SJSA1 (cell line): ENCODE measurements at regions not wholly inside any gene's neighbourhood (a gene's known extent, or its start where the extent isn't known, plus 50 kb on each side); places are given as distances from the start of the nearest gene placed in this dataset.
"Not testable (repeated sequence)": the region's sequence is repeated elsewhere in the genome, so short reads cannot be mapped to it uniquely, and the experiment has no call there.

Experiments
- DNase-seq, 2 experiments: peaks; one replicate each; pipeline ENCODE4 v3.0.0-alpha.2; 2015 to 2020; ENCODE audit warnings: low spot score in 2 of 2, low read depth in 1 of 2
- H3K27ac ChIP-seq: fragments of 250-450 bp; sonication (Bioruptor Pico); 2 replicates; pipeline ENCODE4 v1.5.1; 2020; ENCODE audit warnings: mild to moderate bottlenecking, moderate library complexity
- H3K27me3 ChIP-seq: fragments of 250-450 bp; sonication (Bioruptor Pico); replicated peaks from 2 replicates; pipeline ENCODE4 v1.5.1; 2020; ENCODE audit warnings: mild to moderate bottlenecking, moderate library complexity
- H3K36me3 ChIP-seq: fragments of 250-450 bp; sonication (Bioruptor Pico); 2 replicates; pipeline ENCODE4 v1.5.1; 2020; ENCODE audit warnings: mild to moderate bottlenecking
- H3K4me1 ChIP-seq: fragments of 250-450 bp; sonication (Bioruptor Pico); replicated peaks from 2 replicates; pipeline ENCODE4 v1.6.1; 2021; ENCODE audit warnings: mild to moderate bottlenecking
- H3K4me3 ChIP-seq: fragments of 250-450 bp; sonication (Bioruptor Pico); 2 replicates; pipeline ENCODE4 v1.5.1; 2020; ENCODE audit warnings: mild to moderate bottlenecking
- H3K9me3 ChIP-seq: fragments of 250-450 bp; sonication (Bioruptor Pico); replicated peaks from 2 replicates; pipeline ENCODE4 v1.5.1; 2020; ENCODE audit warnings: mild to moderate bottlenecking

DNA sequence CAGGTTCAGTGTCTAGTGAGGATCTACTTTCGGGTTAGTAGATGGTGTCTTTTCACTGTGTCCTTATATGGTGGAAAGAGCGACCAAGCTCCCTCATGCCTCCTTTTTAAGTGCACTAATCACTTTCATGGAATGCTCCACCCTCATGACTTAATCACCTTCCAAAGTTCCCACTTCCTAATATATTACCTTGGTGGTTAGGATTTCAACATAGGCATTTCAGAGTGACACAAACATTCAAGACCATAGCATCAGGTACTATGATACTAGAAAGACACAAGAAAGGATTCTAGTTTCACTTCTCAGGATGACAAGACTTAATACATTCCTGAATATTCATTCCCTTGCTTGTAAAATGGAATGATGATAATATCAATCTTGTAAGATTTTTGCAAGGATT lies 119.1 kb upstream of the FAM3C start:
- Histone ChIP-seq H3K4me3 (no peak overlapping the region), H3K27me3 (no peaks in the 10 kb centered on the region), H3K9me3 (peaks cover 12% of the 10 kb centered on the region), H3K36me3 (no peaks in the 10 kb centered on the region), H3K27ac (no peak overlapping the region), H3K4me1 (no peaks in the 10 kb centered on the region)
- no peak for DNase-seq

DNA sequence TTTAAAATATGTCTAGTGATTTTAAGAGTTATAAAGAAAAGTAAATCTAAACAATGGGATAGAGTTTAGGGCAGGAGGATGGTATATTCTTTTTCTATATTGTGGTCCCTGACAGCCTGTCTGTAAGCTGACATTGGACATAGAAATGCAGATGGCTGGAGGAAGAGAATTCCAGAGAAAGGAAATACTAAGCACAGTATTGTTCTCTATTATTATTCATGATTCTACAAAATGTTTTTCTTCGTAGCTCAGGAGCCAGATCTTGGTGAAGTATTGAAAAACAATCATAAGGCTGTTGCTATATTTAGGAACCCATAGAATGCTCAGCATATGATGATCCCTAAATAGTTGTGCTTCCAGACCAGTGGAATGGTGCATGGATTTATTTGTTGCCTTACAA lies 117.0 kb upstream of the FAM3C start:
- Histone ChIP-seq H3K4me3 (no peak overlapping the region), H3K9me3 (peaks cover 14% of the 10 kb centered on the region), H3K27ac (no peak overlapping the region), H3K36me3 (no peaks in the 10 kb centered on the region), H3K27me3 (no peaks in the 10 kb centered on the region), H3K4me1 (no peaks in the 10 kb centered on the region)
- DNase-seq = no peak

DNA sequence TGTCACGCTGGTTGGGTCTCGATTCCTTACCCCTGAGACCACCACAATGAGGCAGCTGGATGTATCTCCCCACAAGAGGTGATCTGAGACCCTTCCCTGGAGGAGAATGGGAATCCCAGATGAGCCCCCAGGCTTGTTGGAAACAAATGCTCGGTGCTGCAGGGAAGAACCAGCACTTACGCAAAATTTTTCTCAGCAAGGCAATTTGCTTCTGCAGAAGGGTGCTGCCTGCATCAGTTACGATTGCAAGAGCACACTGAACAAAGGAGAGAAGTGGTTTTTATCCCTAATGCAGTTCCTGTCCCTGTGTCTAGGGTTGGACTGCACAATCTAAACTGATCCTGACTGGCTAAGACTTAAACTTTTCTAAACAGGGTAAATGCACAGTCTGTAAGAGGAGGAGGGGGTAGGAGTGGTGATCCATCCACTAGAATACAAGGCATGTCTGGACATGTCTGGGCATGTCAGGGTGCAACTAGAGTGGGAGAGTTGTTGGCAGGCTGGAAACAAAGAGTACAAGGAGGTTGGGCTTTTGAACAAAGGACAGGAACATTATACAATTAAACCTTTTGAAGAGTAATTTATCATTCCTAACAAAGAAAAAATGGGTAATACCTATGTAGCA lies 114.9 kb upstream of the FAM3C start:
- Histone ChIP-seq H3K36me3 (no peaks in the 10 kb centered on the region), H3K4me1 (no peaks in the 10 kb centered on the region), H3K27me3 (no peaks in the 10 kb centered on the region), H3K9me3 (peaks cover 21% of the 10 kb centered on the region), H3K4me3 (no peak overlapping the region), H3K27ac (no peak overlapping the region)
- DNase-seq = no peak

DNA sequence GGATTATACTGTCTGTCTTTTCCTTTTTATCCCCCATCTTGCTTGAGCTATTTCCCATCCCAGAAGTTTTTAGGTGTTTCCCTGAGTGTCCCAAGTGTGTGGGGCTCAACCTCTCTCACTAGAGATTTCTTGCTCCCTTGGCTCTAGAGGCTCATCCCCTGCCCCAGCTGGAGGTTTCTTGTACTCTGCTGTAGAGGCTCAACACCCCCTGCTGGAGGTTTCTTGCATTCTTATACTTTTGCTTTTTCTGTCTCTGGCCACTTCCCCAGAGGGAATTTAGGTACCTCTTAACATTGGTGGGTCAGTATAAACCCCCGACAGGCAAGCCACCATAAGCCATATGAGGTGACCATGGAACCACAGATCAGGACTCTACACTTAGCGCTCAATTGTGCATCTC lies 114.2 kb upstream of the FAM3C start:
- Histone ChIP-seq H3K27me3 (no peaks in the 10 kb centered on the region), H3K27ac (no peak overlapping the region), H3K9me3 (peaks cover 28% of the 10 kb centered on the region), H3K4me1 (peaks cover 1% of the 10 kb centered on the region), H3K36me3 (no peaks in the 10 kb centered on the region), H3K4me3 (no peak overlapping the region)
- no peak for DNase-seq

DNA sequence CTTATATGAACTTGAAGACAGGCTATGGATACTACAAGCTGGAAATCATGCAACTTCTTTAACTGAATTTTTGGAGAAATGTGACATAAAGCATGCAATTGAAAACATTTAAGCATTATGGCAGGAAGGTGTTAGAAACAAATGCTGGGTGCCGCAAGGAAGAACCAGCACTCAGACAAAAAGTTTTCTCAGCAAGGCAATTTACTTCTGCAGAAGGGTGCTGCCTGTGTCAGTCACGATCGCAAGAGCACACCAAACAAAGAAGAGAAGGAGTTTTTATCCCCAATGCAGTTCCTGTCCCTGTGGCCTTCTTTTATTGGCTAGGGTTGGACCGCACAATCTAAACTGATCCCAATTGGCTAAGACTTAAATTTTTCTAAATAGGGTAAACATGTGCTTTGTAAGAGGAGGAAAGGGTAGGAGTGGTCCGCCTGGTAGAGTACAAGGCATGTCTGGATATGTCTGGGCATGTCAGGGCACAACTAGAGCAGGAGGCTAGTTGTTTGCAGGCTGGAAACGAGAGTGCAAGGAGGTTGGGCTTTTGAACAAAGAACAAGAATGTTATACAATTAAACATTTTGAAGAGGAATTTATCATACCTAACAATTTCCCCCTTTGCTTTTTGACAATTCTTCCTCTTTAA lies 109.6 kb upstream of the FAM3C start:
- H3K27ac ChIP-seq = peak overlapping the region; percentile 92

DNA sequence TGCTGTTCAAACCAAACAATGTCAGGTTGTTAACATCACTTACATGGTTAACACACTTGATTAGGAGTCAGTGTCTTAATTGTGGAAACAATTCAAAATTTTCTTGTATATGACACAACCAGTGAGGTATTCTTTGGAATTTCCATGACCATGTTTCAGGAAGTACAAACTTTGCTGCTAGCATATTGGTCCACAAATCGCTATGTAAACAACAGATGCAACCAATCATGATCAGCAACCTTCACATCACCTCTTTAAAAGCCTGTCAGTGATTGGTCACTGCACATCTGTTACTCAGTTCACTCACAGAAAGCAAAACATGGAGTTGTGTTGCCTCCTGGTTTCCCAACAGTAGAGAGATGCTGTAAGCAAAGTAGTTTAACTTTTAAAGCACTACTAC lies 108.9 kb upstream of the FAM3C start:
- peaks cover 17% of the 10 kb centered on the region for H3K4me1 ChIP-seq
- no peak overlapping the region for H3K4me3 ChIP-seq
- H3K36me3 ChIP-seq = no peaks in the 10 kb centered on the region
- H3K27ac ChIP-seq = peak overlapping the region; percentile 92
- H3K9me3 ChIP-seq = peaks cover 17% of the 10 kb centered on the region
- H3K27me3 ChIP-seq = no peaks in the 10 kb centered on the region
- no peak for DNase-seq

More for the DNA sequence above, 109.6 kb upstream of the FAM3C start:
- H3K9me3 ChIP-seq = peaks cover 23% of the 10 kb centered on the region
- H3K36me3 ChIP-seq = no peaks in the 10 kb centered on the region
- peaks cover 17% of the 10 kb centered on the region for H3K4me1 ChIP-seq
- DNase-seq = no peak
- H3K27me3 ChIP-seq = no peaks in the 10 kb centered on the region
- no peak overlapping the region for H3K4me3 ChIP-seq

DNA sequence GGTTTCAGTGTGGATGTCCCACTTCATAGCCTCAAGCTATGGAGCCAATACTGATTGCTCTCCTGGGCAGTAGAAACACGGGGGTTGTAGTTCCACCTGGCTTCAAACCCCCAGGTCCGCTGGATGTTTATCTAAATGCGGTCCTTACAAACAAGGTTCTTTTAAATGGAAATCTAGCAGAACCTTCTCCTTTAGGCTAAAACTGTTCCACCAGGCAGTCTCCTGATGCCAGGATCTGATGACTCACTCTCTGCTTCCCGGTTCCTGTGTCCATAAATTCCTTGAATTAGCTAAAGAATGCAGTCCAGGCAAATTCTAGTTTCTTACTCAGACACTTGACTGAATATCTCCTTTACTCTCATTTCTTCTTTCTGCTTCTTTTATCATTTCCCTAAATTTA lies 108.4 kb upstream of the FAM3C start:
- DNase-seq = peak in 1 of 2 experiments; percentile 72
- H3K4me3 ChIP-seq = no peak overlapping the region

DNA sequence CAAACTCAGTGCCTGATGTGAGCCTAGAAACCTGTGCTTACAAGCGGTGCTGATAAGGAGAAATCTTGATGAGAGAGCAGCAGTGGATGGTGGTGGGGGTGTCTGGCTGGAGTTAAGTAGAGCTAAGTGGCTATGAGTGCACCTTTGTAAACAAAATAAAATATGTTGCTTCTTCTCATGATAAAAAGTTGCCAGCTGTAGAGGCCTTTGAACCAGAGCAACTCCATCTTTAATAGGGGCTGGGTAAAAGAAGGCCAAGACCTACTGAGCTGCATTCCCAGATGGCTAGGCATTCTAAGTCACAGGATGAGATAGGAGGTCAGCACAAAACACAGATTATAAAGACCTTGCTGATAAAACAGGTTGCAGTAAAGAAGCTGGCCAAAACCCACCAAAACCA lies 107.6 kb upstream of the FAM3C start:
- DNase-seq = no peak
- Histone ChIP-seq H3K9me3 (peaks cover 16% of the 10 kb centered on the region), H3K27me3 (no peaks in the 10 kb centered on the region), H3K4me1 (peaks cover 17% of the 10 kb centered on the region), H3K36me3 (no peaks in the 10 kb centered on the region), H3K4me3 (no peak overlapping the region), H3K27ac (peak overlapping the region; percentile 92)

More for the DNA sequence above, 108.4 kb upstream of the FAM3C start:
- Histone ChIP-seq H3K27me3 (no peaks in the 10 kb centered on the region), H3K36me3 (no peaks in the 10 kb centered on the region), H3K9me3 (peaks cover 16% of the 10 kb centered on the region), H3K27ac (peak overlapping the region; percentile 92), H3K4me1 (peaks cover 17% of the 10 kb centered on the region)

DNA sequence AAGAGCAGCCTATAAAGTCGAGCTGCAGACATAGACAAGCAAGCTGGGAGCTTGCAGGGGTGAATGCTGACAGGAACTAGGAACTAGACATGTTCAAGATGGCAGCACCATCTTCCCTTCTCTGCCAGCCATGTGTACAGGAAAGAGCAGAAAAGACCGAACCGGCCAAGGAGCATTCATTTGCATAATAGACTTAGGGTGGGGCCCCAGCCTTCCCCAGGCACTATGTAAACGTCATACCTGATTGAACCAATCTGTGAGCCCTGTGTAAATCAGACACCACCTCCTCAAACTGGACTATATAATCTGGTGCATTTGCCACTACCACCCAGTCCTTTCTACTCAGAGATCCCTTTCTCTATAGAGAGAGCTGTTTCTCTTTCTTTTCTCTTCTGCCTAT lies 106.9 kb upstream of the FAM3C start:
- Histone ChIP-seq H3K4me3 (no peak overlapping the region), H3K9me3 (peaks cover 16% of the 10 kb centered on the region), H3K27me3 (no peaks in the 10 kb centered on the region), H3K36me3 (no peaks in the 10 kb centered on the region), H3K4me1 (peaks cover 17% of the 10 kb centered on the region), H3K27ac (no peak overlapping the region)
- DNase-seq = no peak

DNA sequence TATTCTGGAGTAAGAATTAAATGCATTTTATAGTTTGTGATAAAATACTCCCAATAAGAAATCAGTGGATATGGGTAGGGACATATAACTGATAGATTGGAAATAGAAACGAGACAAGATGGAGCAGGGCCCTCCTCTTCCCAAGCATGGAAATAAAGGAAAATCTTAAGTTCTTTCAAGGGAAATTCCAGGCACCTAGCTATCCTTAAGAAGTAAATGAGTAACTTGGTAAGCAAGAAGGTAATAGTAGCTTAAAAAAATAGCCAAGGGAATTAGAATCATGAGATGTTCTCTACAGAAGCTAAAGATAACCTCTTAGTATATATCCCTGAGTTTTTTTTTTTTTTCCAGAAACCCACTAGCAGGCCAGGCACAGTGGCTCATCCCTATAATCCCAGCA lies 105.5 kb upstream of the FAM3C start:
- peaks cover 17% of the 10 kb centered on the region for H3K4me1 ChIP-seq
- H3K36me3 ChIP-seq = no peaks in the 10 kb centered on the region
- no peak overlapping the region for H3K4me3 ChIP-seq
- DNase-seq = no peak
- H3K27ac ChIP-seq = no peak overlapping the region
- no peaks in the 10 kb centered on the region for H3K27me3 ChIP-seq
- H3K9me3 ChIP-seq = peaks cover 11% of the 10 kb centered on the region

DNA sequence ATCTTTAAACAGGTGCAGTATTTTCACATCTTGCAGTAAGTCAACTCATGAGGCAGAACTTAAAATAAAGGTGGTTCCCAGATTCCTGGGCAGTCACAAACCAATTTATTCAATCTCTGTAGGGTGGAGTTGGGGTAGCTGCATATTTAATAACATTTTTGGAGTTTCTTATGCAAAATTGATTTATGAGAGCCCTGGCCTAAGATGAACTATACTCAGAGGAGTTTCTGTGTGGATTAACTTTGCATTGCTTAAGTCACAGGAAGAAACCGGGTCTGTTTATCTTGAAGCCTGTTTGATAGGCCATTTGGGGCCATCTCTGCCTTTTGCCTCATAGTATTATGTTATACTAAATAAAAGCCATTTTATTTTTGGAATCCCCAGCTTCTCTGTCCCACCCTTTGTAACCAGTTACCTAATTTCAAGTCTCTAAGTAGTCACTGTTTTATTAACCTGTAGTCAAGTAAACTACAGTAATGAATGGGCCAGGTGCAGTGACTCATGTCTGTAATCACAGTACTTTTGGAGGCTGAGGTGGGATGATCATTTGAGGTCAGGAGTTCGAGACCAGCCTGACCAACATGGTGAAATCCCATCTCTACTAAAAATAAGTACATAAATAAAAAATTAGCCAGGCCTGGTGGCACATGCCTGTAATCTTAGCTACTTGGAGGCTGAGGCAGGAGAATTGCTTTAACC lies 104.4 kb upstream of the FAM3C start:
- Histone ChIP-seq H3K27ac (no peak overlapping the region), H3K36me3 (no peaks in the 10 kb centered on the region), H3K4me3 (no peak overlapping the region), H3K4me1 (peaks cover 17% of the 10 kb centered on the region), H3K27me3 (no peaks in the 10 kb centered on the region), H3K9me3 (peaks cover 5% of the 10 kb centered on the region)
- DNase-seq = no peak

DNA sequence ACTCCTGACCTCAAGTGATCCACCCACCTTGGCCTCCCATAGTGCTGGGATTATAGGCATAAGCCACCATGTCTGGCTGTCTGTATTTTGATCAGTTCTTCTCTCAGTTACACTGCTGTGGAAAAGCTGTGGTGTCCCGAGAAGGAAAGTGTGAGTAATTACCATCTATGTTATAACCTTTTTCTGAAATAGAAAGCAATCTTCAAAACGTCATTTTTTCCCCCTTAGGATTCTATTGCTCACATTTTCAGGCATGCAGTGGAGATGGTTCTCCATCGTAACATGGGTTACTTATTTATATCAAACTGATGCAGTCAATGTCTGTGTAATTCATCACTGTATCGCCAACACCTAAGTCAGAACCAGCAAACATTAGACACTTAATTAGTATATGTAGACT lies 103.5 kb upstream of the FAM3C start:
- no peak for DNase-seq
- peaks cover 9% of the 10 kb centered on the region for H3K4me1 ChIP-seq
- H3K27me3 ChIP-seq = no peaks in the 10 kb centered on the region
- H3K27ac ChIP-seq = no peak overlapping the region
- no peaks in the 10 kb centered on the region for H3K9me3 ChIP-seq
- no peak overlapping the region for H3K4me3 ChIP-seq
- H3K36me3 ChIP-seq = no peaks in the 10 kb centered on the region

DNA sequence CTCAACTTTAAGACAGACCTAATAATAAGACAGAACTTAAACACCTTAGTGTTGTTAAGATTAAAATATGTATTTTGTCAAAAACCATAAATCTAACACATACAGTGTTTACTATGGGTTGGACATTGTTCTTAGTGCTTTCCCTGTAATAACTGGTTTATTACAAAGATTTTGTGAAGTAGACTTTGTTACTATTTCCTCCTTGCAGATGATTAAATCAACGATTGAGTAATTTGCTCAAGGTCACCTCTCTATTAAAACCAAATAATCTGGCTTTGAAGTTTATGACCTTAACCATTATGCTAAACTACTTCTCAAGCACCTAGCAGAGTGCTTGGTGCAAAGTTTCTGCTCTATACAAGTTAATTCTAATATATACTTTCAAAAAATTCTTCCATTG lies 102.7 kb upstream of the FAM3C start:
- no peak for DNase-seq
- H3K36me3 ChIP-seq = no peaks in the 10 kb centered on the region
- H3K27me3 ChIP-seq = no peaks in the 10 kb centered on the region
- no peaks in the 10 kb centered on the region for H3K9me3 ChIP-seq
- no peak overlapping the region for H3K27ac ChIP-seq
- peaks cover 1% of the 10 kb centered on the region for H3K4me1 ChIP-seq
- H3K4me3 ChIP-seq = no peak overlapping the region

DNA sequence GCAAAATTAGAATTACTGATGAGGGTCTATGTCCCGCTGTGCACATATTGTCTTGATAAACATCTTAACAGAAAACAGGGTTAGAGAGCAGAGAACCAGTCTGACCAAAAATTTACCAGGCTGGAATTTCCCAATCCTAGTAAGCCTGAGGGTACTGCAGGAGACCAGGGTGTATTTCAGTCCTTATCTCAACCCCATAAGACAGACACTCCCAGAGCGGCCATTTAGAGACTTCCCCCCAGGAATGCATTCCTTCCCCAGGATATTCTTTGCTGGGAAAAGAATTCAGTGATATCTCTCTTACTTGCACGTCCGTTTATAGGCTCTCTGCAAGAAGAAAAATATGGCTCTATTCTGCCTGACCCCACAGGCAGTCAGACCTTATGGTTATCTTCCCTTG lies 101.4 kb upstream of the FAM3C start:
- H3K4me3 ChIP-seq, DNase-seq, H3K27me3 ChIP-seq, H3K36me3 ChIP-seq, H3K9me3 ChIP-seq, H3K4me1 ChIP-seq, H3K27ac ChIP-seq: not testable (repeated sequence)
